ENCODE measurements at regions not wholly inside any gene's neighbourhood (a gene's known extent, or its start where the extent isn't known, plus 50 kb on each side); places are given as distances from the start of the nearest gene placed in this dataset.

DNA sequence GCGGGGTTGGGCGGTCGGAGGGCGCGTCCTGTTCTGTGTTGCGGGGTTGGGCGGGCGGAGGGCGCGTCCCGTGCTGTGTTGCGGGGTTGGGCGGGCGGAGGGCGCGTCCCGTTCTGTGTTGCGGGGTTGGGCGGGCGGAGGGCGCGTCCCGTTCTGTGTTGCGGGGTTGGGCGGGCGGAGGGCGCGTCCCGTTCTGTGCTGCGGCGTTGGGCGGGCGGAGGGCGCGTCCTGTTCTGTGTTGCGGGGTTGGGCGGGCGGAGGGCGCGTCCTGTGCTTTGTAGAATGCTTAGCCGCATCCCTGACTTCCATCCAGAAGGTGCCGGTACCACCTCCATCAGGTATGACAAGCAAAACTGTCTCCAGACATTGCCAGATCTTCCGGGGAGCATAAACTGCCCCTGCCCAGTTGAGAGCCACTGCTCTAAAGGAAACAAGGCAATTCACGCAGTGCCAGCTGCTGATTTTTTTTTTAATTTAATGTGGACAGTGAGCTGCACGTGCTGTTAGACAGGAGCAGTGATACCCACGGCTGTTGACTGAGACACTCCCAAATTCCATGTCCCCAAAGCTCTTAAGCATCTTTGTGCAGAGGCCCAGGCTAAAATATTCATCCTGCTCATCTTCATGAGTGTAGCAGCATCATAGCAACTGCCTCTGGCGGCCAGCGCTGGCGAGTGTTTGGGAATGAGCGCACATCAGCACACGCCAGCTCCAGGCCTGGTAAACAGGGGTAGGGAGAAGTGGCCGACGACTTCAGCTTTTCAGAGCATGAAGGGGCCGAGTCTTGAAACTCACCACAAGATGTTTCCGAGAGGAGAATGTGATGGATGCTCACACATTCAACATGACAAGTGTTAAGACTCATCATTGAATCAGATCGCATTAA is 284.4 kb upstream of the CDH4 start (continued):
- TF ChIP-seq, protein P1, sequence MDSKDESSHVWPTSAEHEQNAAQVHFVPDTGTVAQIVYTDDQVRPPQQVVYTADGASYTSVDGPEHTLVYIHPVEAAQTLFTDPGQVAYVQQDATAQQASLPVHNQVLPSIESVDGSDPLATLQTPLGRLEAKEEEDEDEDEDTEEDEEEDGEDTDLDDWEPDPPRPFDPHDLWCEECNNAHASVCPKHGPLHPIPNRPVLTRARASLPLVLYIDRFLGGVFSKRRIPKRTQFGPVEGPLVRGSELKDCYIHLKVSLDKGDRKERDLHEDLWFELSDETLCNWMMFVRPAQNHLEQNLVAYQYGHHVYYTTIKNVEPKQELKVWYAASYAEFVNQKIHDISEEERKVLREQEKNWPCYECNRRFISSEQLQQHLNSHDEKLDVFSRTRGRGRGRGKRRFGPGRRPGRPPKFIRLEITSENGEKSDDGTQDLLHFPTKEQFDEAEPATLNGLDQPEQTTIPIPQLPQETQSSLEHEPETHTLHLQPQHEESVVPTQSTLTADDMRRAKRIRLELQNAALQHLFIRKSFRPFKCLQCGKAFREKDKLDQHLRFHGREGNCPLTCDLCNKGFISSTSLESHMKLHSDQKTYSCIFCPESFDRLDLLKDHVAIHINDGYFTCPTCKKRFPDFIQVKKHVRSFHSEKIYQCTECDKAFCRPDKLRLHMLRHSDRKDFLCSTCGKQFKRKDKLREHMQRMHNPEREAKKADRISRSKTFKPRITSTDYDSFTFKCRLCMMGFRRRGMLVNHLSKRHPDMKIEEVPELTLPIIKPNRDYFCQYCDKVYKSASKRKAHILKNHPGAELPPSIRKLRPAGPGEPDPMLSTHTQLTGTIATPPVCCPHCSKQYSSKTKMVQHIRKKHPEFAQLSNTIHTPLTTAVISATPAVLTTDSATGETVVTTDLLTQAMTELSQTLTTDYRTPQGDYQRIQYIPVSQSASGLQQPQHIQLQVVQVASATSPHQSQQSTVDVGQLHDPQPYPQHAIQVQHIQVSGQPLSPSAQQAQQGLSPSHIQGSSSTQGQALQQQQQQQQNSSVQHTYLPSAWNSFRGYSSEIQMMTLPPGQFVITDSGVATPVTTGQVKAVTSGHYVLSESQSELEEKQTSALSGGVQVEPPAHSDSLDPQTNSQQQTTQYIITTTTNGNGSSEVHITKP (tag by site-specific recombination; IDR thresholded peaks at IDR 0.05): no peak

DNA sequence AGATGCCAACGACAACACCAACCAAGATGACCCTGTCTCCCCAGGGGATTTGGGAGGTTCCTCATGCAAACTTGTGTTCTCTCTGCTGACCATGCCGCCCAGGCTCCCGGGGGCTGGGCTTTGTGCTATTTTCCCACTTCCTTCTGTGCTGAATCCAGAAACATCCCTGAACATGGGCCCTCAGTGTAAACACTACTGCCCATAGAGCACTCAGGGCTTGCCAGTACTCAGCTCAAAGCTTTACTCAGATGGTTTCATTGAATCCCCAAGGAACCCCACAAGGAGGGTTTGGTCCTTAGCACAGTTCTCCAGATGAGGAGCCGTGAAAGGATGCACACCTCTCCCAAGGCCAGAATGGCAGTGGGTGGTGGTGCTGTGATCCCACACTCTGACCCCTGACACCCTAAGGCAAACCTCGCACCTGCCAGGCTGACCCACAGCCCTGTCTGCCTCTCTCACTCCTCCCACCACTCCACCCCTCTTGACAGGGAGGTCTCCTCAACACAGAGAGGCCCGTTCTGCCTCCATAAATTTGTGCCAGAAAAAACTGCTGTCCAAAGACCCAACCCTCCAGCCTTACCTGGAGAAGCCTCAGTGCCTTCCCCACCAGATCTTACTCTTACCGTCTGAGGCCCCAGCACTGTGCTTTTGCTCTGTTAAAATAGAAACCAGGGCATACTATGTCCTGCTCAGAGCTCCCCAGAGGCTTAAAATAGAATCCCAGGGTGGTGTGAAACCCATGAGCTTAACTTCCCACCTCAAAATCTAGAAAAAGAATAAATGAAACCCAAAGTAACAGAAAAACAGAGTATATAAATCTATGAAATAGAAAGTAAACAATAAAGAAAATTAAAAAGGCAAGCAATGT is 283.0 kb upstream of the CDH4 start:
- ChIA-PET POLR2A (no interaction called here), CTCF (no interaction called here)
- H3K9me3 ChIP-seq (ENCODE audit: control insufficient read depth, insufficient read depth, low read depth, low read length): no peaks in the 10 kb centered on the region
- no peak overlapping the region for H3K27ac ChIP-seq (ENCODE audit: extremely low read depth, low read depth, low read length)
- no peak overlapping the region for H3K4me3 ChIP-seq (ENCODE audit: low read depth, low read length)
- H3K4me1 ChIP-seq (ENCODE audit: control insufficient read depth, insufficient read depth, low read length): no peaks in the 10 kb centered on the region
- H3K36me3 ChIP-seq (ENCODE audit: control insufficient read depth in 2 of 2, insufficient read depth in 1 of 2, low read length in 2 of 2): no peaks in the 10 kb centered on the region
- TF ChIP-seq ZXDB (tag by site-specific recombination; IDR thresholded peaks at IDR 0.05): no peak

DNA sequence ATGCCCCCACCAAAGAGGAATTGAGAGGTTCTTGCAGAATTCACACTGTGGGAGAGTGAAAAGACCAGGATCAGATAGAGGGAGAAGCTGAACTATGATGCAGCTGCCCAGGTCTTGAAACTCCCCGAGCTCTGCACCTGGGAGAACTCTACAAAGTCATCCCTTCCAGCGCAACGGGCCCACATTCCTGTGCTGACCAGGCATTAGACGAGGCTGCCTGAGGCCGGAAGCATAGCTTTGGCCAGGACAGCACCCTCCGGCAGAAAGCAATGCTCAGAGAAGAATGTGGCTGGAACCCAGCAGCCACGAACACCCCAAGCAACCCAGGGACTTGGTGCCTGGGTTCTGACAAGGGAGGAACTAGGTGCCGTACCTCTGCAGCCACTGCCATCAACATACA is 281.5 kb upstream of the CDH4 start:
- H3K4me1 ChIP-seq (ENCODE audit: control insufficient read depth, insufficient read depth, low read length): no peaks in the 10 kb centered on the region
- no peak overlapping the region for H3K4me3 ChIP-seq (ENCODE audit: low read depth, low read length)
- no peaks in the 10 kb centered on the region for H3K9me3 ChIP-seq (ENCODE audit: control insufficient read depth, insufficient read depth, low read depth, low read length)
- H3K36me3 ChIP-seq (ENCODE audit: control insufficient read depth in 2 of 2, insufficient read depth in 1 of 2, low read length in 2 of 2): no peaks in the 10 kb centered on the region
- POLR2A ChIA-PET: no interaction called here
- TF ChIP-seq ZNF223 (tag by site-specific recombination; IDR thresholded peaks at IDR 0.05) (no peak), ZNF23 (tag by site-specific recombination; IDR thresholded peaks at IDR 0.05; ENCODE audit: borderline replicate concordance) (no peak), KLF8 (tag by site-specific recombination; IDR thresholded peaks at IDR 0.05) (no peak), ZNF146 (tag by site-specific recombination; IDR thresholded peaks at IDR 0.05) (no peak), ZNF184 (tag by site-specific recombination; IDR thresholded peaks at IDR 0.05) (no peak), ZNF677 (tag by site-specific recombination; IDR thresholded peaks at IDR 0.05) (no peak), ZNF843 (tag by site-specific recombination; IDR thresholded peaks at IDR 0.05) (no peak)
- TF ChIP-seq, protein P2, sequence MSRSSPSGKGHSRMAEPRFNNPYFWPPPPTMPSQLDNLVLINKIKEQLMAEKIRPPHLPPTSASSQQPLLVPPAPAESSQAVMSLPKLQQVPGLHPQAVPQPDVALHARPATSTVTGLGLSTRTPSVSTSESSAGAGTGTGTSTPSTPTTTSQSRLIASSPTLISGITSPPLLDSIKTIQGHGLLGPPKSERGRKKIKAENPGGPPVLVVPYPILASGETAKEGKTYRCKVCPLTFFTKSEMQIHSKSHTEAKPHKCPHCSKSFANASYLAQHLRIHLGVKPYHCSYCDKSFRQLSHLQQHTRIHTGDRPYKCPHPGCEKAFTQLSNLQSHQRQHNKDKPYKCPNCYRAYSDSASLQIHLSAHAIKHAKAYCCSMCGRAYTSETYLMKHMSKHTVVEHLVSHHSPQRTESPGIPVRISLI (tag by site-specific recombination; IDR thresholded peaks at IDR 0.05): no peak
- TF ChIP-seq, protein P3, sequence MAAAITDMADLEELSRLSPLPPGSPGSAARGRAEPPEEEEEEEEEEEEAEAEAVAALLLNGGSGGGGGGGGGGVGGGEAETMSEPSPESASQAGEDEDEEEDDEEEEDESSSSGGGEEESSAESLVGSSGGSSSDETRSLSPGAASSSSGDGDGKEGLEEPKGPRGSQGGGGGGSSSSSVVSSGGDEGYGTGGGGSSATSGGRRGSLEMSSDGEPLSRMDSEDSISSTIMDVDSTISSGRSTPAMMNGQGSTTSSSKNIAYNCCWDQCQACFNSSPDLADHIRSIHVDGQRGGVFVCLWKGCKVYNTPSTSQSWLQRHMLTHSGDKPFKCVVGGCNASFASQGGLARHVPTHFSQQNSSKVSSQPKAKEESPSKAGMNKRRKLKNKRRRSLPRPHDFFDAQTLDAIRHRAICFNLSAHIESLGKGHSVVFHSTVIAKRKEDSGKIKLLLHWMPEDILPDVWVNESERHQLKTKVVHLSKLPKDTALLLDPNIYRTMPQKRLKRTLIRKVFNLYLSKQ (tag by site-specific recombination; IDR thresholded peaks at IDR 0.05; ENCODE audit: borderline replicate concordance): no peak
- TF ChIP-seq, protein P4, sequence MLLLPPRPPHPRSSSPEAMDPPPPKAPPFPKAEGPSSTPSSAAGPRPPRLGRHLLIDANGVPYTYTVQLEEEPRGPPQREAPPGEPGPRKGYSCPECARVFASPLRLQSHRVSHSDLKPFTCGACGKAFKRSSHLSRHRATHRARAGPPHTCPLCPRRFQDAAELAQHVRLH (tag by site-specific recombination; IDR thresholded peaks at IDR 0.05): no peak
- CTCF ChIA-PET: no interaction called here
- H3K27ac ChIP-seq (ENCODE audit: extremely low read depth, low read depth, low read length): no peak overlapping the region

Measured in HEK293 (cell line).